Endothelial cell of umbilical vein (primary cell): ENCODE measurements at regions not wholly inside any gene's neighbourhood (a gene's known extent, or its start where the extent isn't known, plus 50 kb on each side); places are given as distances from the start of the nearest gene placed in this dataset.

Source experiments
- BruUV-seq: library from RNA; stranded (reverse); fragments of 400-500 nt; replicated peaks from 2 replicates; lab custom pipeline; 2021; lab: Mats Ljungman, UMichigan
- CTCF ChIA-PET: fragments of 300-600, 350-600 bp; sonication (Branson Sonifier 250); formaldehyde crosslinking; loops from one replicate; lab custom pipeline; 2021; ENCODE audit warnings: antibody characterized with exemption, inconsistent platforms; lab: Charles Lee
- POLR2A ChIA-PET: fragments of 300-600, 350-600 bp; sonication (Branson Sonifier 250); formaldehyde crosslinking; loops from one replicate; lab custom pipeline; 2021; ENCODE audit warnings: antibody characterized with exemption, inconsistent platforms; lab: Charles Lee
- DNase-seq: peaks from one replicate; pipeline ENCODE4 v3.0.0-alpha.2; 2011; ENCODE audit warnings: low read depth, low spot score
- FAIRE-seq: peaks from 2 replicates; lab custom pipeline; 2011; peaks lifted over from hg19 to GRCh38; lab: Jason Lieb, UNC
- H2AFZ ChIP-seq: 2 replicates; pipeline ENCODE4 v1.6.0; 2012; ENCODE audit warnings: low read depth, low read length, control low read depth, inconsistent platforms
- H3K27ac ChIP-seq: 2 replicates; pipeline ENCODE4 v1.5.1; 2011; ENCODE audit warnings: low read depth, mild to moderate bottlenecking, control low read depth, low read length, moderate library complexity; ENCODE audit not compliant: insufficient read depth
- H3K27me3 ChIP-seq, 2 experiments: 2 replicates each; pipeline versions ENCODE4 v1.6.0 to v1.6.1; 2011; ENCODE audit warnings: low read length in 2 of 2, mixed read lengths in 1 of 2; ENCODE audit not compliant: control insufficient read depth in 2 of 2, insufficient read depth in 2 of 2
- H3K36me3 ChIP-seq, 2 experiments: 2 replicates in 1 of 2; 3 replicates in 1 of 2; pipeline ENCODE4 v1.5.1; 2011; ENCODE audit warnings: low read length in 2 of 2, mild to moderate bottlenecking in 1 of 2, moderate library complexity in 1 of 2; ENCODE audit not compliant: control insufficient read depth in 2 of 2, insufficient read depth in 2 of 2; ENCODE audit errors: extremely low read depth in 1 of 2
- H3K4me1 ChIP-seq: 3 replicates; pipeline ENCODE4 v1.5.1; 2011; ENCODE audit warnings: mild to moderate bottlenecking, low read length; ENCODE audit not compliant: control insufficient read depth, insufficient read depth; ENCODE audit errors: extremely low read depth
- H3K4me2 ChIP-seq: 2 replicates; pipeline ENCODE4 v1.6.1; 2011; ENCODE audit warnings: low read length, control low read depth, mixed read lengths; ENCODE audit not compliant: insufficient read depth
- H3K4me3 ChIP-seq, 3 experiments: fragments of 200-600 bp in 1 of 3; sonication (generic), shearing (Covaris generic) in 1 of 3; replicated peaks in 1 of 3; 2 replicates each; pipeline ENCODE4 v1.5.1; 2011 to 2016; ENCODE audit warnings: control low read depth in 3 of 3, low read length in 3 of 3, mild to moderate bottlenecking in 2 of 3, inconsistent platforms in 1 of 3, low read depth in 1 of 3, moderate library complexity in 1 of 3; ENCODE audit not compliant: insufficient read depth in 1 of 3
- H3K79me2 ChIP-seq: 2 replicates; pipeline ENCODE4 v1.6.0; 2012; ENCODE audit warnings: low read length, inconsistent platforms; ENCODE audit not compliant: control insufficient read depth, insufficient read depth
- H3K9ac ChIP-seq: replicated peaks from 2 replicates; pipeline ENCODE3; 2011; ENCODE audit warnings: low read length, control low read depth; ENCODE audit not compliant: insufficient read depth; ENCODE audit errors: extremely low read depth
- H3K9me1 ChIP-seq: replicated peaks from 3 replicates; pipeline ENCODE4 v1.6.0; 2011; ENCODE audit warnings: mild to moderate bottlenecking, low read length; ENCODE audit not compliant: control insufficient read depth, insufficient read depth; ENCODE audit errors: extremely low read depth
- H3K9me3 ChIP-seq: replicated peaks from 2 replicates; pipeline ENCODE4 v1.5.1; 2012; ENCODE audit warnings: low read length, inconsistent platforms; ENCODE audit not compliant: control insufficient read depth, insufficient read depth
- H4K20me1 ChIP-seq: replicated peaks from 2 replicates; pipeline ENCODE3; 2011; ENCODE audit warnings: mild to moderate bottlenecking, low read length; ENCODE audit not compliant: control insufficient read depth, insufficient read depth; ENCODE audit errors: extremely low read depth
- EZH2 ChIP-seq: IDR thresholded peaks from 2 replicates; pipeline ENCODE4 v1.6.1; 2012; ENCODE audit warnings: borderline replicate concordance, low read depth, mild to moderate bottlenecking, moderate library complexity, low read length, inconsistent platforms; ENCODE audit not compliant: severe bottlenecking
- GATA2 ChIP-seq: IDR thresholded peaks from 2 replicates; pipeline ENCODE4 v1.7.0; 2011; ENCODE audit warnings: low read depth, mild to moderate bottlenecking, moderate library complexity, mixed read lengths, low read length; ENCODE audit not compliant: insufficient read length, insufficient read depth
- JUN ChIP-seq: IDR thresholded peaks from 2 replicates; pipeline ENCODE4 v1.6.1; 2011; ENCODE audit warnings: borderline replicate concordance, low read depth; ENCODE audit not compliant: insufficient read length, insufficient read depth
- MYC ChIP-seq: IDR thresholded peaks from one replicate; pipeline ENCODE4 v1.6.1; 2011; ENCODE audit warnings: mild to moderate bottlenecking, low read depth, low read length
- POLR2AphosphoS5 ChIP-seq: IDR thresholded peaks from 2 replicates; pipeline ENCODE4 v1.6.1; 2012; ENCODE audit warnings: low read depth, mild to moderate bottlenecking, control low read depth, low read length, moderate library complexity; ENCODE audit not compliant: insufficient read depth
- dilution Hi-C: fragments of 300-500 bp; cut with MboI; formaldehyde crosslinking; loops from one replicate; pipeline ENCODE4 v1.15.0; 2019; ENCODE audit warnings: low sequenced_read_pairs; ENCODE audit not compliant: extremely low pct_ligation_motif_present
- intact Hi-C: fragments of 100-400 bp; cut with micrococcal nuclease; formaldehyde crosslinking; loops from one replicate; pipeline ENCODE4 v1.10.0; 2022
- TF ChIP-seq, protein P1 (sequence below), 2 donors: IDR thresholded peaks; 1 replicate in 1 of 2; 2 replicates in 1 of 2; pipeline ENCODE4 v1.5.1; 2011; ENCODE audit warnings: low read length in 2 of 2, mild to moderate bottlenecking in 2 of 2, moderate library complexity in 2 of 2, control low read depth in 1 of 2, inconsistent platforms in 1 of 2, low read depth in 1 of 2; ENCODE audit not compliant: insufficient read depth in 1 of 2; ENCODE audit errors: extremely low read depth in 1 of 2
- TF ChIP-seq, protein P2 (sequence below): IDR thresholded peaks from 2 replicates; pipeline ENCODE4 v1.6.1; 2011; ENCODE audit not compliant: insufficient read depth, insufficient read length

DNA sequence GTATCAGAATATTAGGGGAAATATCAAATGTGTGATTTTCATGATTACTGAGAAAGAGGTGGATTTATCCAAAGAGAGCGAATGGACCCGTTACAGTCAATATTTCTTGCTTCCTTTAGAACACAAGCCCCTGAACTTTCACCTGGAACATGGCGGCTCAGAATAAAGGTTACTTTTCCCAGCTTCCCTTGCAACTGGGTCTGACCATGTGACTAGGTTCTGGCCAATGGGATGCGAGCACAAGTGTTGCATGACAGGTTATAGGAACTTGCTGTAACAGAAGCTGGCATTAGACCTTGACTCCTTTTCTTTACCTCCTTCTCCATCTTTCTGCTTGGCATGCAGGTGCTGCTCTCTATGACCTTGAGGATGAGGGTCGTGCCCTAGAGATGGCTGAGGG is 556.1 kb downstream of the TYW1 start:
- no peak overlapping the region for H3K27ac ChIP-seq
- POLR2A ChIA-PET = no interaction called here
- BruUV-seq = no TSS peak
- TF ChIP-seq, protein P1, sequence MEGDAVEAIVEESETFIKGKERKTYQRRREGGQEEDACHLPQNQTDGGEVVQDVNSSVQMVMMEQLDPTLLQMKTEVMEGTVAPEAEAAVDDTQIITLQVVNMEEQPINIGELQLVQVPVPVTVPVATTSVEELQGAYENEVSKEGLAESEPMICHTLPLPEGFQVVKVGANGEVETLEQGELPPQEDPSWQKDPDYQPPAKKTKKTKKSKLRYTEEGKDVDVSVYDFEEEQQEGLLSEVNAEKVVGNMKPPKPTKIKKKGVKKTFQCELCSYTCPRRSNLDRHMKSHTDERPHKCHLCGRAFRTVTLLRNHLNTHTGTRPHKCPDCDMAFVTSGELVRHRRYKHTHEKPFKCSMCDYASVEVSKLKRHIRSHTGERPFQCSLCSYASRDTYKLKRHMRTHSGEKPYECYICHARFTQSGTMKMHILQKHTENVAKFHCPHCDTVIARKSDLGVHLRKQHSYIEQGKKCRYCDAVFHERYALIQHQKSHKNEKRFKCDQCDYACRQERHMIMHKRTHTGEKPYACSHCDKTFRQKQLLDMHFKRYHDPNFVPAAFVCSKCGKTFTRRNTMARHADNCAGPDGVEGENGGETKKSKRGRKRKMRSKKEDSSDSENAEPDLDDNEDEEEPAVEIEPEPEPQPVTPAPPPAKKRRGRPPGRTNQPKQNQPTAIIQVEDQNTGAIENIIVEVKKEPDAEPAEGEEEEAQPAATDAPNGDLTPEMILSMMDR (IDR thresholded peaks at IDR 0.05; ENCODE audit: extremely low read depth in 1 of 2, insufficient read depth in 1 of 2, low read depth in 1 of 2, low read length in 2 of 2) = no peak
- TF ChIP-seq EZH2 = no peak
- TF ChIP-seq GATA2 = no peak
- no peak for TF ChIP-seq JUN
- TF ChIP-seq, protein P2, sequence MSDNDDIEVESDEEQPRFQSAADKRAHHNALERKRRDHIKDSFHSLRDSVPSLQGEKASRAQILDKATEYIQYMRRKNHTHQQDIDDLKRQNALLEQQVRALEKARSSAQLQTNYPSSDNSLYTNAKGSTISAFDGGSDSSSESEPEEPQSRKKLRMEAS = no peak
- no peak for TF ChIP-seq POLR2AphosphoS5
- no peak for TF ChIP-seq MYC
- CTCF ChIA-PET = no interaction called here
- no peak for FAIRE-seq
- no peaks in the 10 kb centered on the region for H3K9me1 ChIP-seq
- no peak overlapping the region for H3K4me2 ChIP-seq
- H3K4me1 ChIP-seq = no peaks in the 10 kb centered on the region
- H4K20me1 ChIP-seq = no peaks in the 10 kb centered on the region
- no peak overlapping the region for H3K9ac ChIP-seq
- H3K4me3 ChIP-seq = no peak overlapping the region
- intact Hi-C loops = no loop called here
- dilution Hi-C loops = no loop called here
- H3K36me3 ChIP-seq = no peaks in the 10 kb centered on the region
- no peak for DNase-seq
- no peaks in the 10 kb centered on the region for H3K27me3 ChIP-seq
- H3K79me2 ChIP-seq = no peaks in the 10 kb centered on the region
- H2AFZ ChIP-seq = no peak overlapping the region
- H3K9me3 ChIP-seq = peaks cover 3% of the 10 kb centered on the region
